Muscle of back (tissue), 3 donors: ENCODE measurements at regions not wholly inside any gene's neighbourhood (a gene's known extent, or its start where the extent isn't known, plus 50 kb on each side); places are given as distances from the start of the nearest gene placed in this dataset.

ENCODE experiments used
- DNase-seq, 3 donors: peaks; one replicate each; pipeline versions ENCODE4 v3.0.0 to v3.0.0-alpha.2; 2013

DNA sequence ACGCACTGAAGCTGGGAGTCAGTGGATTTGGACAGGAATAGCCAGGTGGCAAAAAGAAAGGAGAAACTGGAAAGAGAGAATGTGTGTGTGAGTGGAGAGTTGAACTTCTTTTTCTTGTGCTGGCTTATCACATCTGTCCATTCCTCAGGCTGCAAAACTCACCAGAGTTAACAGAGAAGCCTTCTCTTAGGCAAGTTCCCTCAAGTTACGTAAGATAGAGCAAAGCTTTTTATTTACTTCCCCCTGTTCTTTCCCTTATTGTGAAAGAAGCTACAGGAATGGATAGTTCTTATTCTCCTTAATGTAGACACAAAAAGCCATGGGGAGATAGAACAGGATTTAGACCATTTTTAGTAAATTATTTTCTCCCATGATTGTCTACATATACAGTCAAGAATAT is 188.6 kb downstream of the BMP2 start:
- DNase-seq, result no peak

DNA sequence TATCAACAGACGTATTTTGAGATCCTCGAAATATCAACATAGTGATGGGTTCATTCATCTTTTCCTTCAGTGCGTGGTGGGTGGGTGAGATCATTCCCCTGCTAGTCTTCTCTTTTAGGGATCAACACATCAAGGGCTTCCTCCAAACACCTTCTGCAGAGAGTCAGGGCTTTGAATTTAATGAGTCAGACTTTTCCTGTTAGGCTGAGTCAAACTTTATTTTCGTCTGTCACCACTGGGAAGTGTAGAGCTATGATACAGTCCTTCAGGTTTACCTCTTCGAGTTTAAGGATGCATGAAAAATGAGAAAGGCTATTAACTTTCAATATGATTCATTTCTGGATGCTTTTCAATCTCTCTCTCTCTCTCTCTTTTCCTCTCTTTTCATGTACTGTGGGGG is 189.1 kb downstream of the BMP2 start:
- DNase-seq, result no peak

DNA sequence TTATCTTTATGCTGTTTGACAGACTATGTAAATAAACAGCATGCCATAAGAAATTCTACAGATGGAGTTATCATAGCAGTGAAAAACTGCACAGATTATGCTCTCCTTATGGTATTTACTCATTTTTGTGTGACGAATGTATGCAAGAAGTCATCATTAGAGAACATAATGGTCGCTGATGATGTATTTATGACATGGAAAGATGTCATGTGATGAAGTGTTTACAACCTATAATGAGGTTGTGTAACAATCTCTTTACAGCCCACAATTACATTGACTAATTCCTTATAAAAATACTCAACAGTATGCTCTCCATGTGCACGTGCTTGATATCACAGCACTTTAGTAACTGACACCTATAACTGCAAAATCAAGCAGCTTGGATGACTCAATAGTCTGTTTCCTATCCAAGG is 192.4 kb downstream of the BMP2 start:
- DNase-seq, result no peak

DNA sequence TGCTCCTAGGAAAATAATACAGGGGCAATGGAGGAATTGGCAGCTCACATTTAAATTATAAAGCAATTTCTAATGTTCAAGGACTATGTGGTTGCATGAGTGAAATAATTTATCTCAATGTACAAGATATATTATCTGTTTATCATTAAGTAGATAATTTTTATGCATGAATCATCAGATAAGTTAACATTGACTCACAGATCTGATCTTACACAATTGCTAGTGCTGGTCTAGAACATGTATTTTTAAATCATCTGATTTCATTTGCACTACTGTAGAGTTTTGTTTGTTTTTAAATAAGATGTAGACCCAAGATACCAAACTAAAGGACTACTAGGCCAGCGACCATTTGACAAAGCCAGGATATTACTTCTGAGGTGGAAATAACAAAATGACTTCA is 199.2 kb downstream of the BMP2 start:
- no peak for DNase-seq

DNA sequence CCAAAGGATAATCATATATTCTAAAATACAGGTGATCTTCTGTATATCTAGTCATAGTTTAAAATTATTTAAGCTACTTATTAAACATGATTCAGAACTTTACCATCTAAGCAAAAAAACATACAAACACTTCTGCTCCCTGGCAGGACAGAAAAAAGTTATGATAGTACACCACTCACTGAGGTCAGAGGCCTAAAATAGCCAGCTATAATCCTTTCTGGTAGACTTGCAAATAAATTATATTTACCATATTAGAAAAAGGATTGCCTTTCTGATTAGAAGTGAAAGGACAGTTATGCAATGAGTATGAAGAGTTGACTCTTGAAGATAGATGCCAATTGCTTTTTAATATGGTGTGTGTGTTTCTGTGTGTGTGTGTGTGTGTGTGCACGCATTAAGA is 207.4 kb downstream of the BMP2 start:
- no peak for DNase-seq

DNA sequence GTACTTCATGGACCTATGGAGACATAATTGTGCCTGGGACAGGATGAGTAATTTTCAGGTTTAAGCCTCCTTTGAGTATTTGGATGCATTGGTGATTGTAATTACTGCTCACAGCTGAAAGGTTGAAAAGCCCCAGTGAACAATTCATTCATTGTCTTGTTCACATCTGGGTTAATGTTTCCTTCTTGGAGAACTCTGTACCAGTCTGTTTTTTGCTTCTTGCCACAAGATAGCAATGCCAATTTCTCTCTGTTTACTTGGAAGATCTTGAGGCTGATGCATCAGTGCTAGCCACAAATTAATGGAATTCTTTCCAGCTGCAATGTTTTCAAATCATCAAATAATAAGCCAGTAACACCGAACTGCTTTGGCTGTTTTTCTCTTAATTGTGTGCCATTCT is 207.8 kb downstream of the BMP2 start:
- DNase-seq, result no peak

DNA sequence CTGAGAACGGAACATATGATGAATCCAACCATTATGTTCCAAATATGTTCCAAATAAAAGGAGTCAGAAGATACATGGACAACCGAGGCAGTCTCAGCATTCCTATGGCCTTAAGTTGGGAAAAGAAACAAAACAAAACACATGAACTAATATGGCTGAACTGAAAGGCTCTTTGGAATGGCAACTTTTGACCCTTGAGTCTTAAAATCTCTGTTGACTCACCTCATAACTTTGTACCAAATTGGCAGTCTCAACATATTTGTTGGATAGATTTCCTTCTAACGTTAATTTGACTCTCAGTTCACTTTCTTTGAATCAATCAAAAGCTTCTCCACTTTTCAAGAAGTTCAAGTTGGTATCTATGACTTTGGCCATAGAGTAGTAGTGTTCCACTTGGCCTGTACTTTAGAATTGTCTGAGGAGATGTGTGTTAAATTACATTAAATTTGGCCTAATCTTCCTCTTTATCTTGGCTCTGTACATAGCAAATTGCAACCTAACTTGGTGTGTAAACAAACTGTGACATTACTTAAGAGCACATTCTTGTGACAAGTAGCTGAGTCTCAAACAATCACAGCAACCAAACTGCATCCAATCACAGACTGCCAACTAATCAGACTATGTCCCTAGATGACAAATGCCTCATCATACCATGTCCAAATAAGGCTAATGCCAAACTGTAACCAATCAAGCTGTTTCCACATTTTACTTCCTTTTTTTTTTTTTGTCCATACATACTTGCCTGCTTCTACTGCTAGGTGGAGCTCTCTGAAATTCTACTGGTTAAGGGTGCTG is 208.8 kb downstream of the BMP2 start:
- DNase-seq, result no peak

DNA sequence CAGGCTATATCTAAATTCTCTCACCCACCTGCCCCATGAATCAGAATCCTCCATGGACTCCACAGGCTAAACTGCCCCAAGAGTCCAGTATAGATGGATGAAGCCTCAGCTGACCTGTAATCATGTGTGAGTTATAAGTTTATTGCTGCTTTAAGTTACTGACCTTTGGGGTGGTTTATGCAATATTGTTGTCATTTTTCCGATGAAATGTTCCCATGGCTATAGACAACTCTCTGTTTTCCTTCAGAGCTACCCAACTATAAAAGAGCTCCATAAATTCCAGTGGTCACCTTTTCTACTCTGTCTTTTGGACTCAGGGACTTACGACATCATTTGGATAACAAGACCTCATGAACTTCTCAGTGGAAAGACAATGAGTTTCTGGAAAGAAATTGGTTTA is 212.1 kb downstream of the BMP2 start:
- no peak for DNase-seq

DNA sequence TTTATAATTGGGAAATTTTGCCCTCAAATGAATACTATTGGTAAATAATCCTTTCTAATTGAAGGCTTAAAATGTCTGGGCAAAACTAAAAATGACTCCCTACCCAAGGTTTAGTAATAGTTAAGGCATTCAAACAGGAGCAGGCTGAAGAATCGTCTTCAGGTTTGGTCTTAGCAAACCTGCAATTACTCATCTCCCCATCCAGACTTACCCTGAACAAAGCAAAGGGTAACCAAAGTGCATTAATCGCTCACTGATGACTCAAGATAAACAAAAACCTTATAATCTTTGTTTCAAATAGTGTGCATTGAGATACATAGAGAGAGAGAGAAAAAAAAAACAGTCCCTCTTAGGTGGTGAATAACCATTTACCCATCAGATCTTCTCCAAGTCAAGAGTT is 225.5 kb downstream of the BMP2 start:
- DNase-seq, result peak in 1 of 3 donors; percentile 0

DNA sequence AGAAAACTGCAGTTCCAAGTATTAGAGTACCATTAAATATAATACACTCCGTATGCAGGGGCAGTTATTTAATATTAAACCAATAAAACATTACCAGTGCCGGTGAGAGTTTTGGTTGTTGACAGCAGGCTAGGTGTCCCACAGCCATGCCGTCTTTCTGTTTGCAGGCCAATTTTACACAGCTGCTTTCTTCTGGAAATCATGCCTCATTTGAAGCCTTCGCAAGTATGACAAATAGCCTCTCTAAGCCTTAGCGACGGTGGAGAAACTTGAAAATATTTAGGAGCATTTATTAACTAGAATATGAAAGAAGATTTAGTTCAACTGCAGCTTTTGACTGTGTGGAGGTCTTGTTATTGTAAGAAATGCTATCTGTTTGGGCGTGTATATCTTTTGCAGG is 226.0 kb downstream of the BMP2 start:
- peak in 2 of 3 donors; percentile 6 to 15 for DNase-seq

DNA sequence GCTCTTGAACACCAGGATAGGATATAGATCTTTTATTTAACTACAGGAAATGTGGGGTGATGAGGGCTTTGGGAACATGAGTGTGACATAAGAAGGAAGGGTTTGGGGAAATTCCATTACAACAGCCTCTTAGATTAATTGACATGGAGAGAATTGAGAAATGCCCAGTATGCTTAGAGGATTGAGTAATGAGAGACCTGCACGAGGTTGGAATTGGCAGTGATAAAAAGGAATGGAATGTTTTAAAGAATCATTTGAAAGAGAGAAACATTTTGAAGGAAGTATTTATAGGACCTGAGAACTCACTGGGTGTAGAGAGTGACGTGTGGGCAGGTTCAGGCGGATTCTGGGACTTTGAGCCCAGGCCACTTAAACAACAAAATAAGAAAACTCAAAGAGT is 227.0 kb downstream of the BMP2 start:
- peak in 1 of 3 donors; percentile 9 for DNase-seq

DNA sequence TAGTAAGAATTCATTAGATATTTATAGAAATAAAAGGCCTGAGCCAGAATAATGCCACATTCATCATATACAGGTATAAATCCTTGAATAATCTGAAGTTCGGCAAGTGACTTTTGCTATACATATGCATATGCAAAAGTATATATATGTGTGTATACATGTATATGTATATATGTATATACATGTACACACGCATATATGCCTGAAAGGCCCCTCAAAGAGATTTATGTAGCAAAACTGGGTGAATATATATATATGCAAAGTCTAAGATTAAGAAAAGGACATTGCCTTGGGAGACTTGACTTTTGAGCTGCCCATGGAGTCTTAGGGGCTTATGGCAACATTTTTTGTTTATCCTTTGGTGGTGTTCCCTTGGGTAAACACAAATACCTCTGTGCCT is 231.4 kb downstream of the BMP2 start:
- no peak for DNase-seq

DNA sequence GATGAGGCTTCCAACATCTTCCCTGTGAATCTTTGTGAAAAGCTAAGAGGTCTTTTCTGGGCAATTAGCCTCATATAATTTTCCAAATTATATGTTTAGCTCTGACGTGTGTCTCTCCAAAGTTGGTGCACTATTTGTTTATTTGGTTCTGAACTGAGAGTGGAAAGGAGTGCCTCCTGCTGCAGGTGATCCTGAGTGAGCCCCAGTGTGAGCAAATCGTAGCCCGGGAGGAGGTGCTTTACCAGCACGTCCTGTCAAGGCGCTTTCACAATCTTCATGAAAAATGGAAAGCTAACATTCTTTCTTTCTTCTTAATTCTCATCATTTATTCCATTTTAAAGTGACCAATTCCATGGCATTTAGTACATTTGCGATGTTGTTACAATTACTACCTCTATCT is 231.9 kb downstream of the BMP2 start:
- no peak for DNase-seq

DNA sequence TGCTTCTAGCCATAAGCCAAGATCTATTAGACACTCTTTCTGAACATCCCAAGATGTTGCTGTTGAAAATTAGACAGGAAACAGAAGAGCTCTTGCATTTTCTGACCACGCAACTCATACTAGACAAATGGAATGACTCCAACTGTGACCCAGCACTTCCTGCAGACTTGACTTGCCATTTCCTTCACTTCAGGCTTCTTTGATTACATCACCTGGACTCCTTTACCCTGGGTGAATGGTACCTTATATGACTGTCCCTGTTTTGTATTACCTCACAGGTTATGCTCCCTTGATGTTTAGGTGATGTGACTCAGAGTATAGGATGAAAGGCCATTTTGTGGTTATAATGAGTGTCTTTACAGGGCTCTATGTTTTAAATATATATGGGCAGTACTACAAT is 236.1 kb downstream of the BMP2 start:
- no peak for DNase-seq

DNA sequence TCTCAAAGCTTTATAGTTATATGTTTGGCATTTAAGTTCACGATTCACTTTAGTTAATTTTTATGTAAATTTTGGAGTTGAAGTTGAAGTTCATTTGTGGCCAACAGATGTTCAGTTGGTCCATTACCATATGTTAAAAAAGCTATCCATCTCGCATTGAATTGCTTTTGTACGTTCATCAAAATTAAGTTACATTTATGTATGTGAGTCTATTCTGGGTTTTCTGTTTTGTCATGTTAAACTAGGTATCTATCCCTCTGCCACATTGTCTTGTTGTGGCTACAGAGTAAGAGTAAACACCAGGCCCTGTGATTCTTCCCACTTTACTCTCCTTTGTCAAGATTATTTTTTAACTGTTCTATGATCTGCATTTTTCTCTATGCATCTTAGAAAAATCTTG is 237.3 kb downstream of the BMP2 start:
- no peak for DNase-seq

DNA sequence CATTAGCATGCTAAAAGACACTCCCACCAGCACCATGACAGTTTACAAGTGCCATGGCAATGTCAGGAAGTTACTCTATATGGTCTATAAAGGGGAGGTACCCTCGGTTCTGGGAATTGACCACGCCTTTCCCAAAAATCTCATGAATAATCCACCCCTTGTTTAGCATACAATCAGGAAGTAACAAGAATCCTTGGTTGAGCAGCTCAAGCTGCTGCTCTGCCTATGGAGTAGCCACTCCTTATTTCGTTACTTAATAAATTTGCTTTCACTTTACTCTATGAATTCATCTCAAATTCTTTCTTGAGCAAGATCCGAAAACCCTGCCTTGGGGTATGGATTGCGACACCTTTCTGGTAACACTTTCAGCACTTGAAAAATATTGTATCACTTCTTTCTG is 243.0 kb downstream of the BMP2 start:
- no peak for DNase-seq

DNA sequence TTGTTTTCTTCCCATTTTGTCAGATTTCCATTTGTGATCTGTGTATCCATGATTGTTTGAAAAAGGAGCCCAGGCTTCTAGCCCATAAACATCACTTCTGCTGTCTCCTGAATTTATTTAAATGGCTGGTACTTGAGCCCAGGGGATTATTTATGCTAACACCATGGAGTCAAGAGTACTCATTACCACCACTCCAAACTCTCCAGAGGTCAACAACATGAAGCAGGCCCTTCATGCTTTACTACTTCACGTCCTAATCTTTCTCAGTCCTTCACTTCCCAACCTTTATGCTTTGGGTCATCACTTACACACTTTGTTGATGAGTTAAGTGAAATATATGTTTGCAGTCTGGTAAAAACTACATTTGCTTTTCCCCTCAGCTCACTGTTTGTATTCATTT is 247.8 kb downstream of the BMP2 start:
- no peak for DNase-seq

DNA sequence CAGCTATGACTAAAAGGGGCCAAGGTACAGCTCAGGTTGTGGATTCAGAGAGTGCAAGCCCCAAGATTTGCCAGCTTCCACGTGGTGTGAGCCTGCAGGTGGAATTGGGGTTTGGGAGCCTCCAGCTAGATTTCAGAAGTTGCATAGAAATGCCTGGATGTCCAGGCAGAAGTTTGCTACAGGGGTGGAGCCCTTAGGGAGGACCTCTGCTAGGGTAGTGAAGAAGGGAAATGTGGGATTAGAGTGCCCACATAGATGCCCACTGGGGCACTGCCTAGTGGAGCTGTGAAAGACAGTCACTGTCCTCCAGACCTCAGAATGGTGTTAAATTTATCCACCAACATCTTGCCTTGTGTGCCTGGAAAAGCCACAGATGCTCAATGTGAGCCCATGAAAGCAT is 255.1 kb downstream of the BMP2 start:
- DNase-seq, result no peak

DNA sequence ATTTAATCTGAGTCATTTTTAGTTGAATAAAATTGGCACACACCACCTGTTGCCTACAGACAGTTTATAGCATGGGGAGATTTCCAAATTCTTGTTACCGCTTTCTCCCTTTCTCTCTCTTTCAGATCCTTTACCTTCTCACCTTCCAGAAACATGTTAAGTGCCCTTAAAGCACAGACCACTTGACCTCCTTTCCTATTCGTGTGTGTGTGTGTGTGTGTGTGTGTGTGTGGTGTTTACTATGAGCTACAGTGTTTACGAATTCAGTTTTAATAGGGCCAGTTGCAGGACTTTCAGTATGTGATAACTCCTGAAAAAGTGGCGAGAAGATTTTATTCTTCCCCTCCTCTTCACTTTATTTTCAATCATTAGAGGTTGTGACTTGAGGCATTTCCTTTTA is 258.1 kb downstream of the BMP2 start:
- DNase-seq, result no peak

DNA sequence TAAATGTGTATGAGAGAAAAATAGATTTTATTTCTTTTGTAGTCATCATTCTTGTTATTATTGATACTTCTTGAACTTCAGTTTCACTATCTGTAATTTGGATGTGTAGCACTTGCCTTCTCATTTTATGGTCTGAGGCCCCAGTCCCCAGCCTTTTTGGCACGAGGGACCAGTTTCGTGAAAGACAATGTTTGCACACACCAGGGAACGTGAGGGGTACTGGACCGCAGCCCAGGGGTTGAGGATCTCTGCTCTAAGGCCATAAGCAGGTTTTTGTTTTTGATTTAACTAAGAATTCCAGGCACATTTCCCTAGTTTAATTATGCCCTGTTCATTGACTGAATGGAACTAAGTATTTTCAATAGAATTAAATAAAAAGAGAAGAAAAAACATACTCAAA is 261.5 kb downstream of the BMP2 start:
- DNase-seq, result no peak

DNA sequence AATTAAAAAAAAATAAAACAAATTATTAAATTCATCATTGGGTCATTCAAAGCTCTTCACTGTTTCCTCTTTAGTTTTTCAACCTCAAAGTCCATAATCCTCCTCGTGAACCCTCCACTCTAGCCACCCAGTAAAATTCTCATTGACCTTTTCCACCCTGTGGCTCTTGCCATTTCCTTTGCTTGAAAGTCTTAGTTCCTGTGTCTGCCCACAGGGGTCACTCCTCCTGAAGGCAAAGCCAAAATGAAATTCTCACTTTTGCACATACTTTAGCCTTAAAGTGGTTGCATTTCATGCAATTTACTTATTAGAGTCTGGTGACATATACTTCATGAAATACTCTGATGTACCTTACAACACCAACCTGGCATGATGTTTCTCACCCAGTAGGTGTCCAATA is 263.7 kb downstream of the BMP2 start:
- DNase-seq, result no peak

DNA sequence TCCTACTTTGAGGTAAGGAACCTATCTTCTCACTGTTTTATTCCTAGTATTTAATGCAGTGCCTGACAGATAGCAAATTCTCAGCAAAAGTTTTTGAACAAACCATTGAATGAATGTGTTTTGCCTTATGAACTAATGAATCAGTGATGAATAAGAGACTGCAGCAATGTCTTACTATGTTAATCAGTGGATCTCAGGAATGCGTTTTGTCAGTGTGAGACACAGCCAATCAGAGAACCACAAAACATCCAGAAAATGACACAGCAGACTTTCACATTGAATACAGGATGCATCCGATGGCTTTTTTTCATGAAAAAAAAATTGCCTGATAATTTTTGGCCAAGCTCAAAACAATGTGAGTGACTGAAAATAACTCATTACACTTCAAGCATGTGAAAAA is 270.5 kb downstream of the BMP2 start:
- peak in 1 of 3 donors; percentile 10 for DNase-seq

DNA sequence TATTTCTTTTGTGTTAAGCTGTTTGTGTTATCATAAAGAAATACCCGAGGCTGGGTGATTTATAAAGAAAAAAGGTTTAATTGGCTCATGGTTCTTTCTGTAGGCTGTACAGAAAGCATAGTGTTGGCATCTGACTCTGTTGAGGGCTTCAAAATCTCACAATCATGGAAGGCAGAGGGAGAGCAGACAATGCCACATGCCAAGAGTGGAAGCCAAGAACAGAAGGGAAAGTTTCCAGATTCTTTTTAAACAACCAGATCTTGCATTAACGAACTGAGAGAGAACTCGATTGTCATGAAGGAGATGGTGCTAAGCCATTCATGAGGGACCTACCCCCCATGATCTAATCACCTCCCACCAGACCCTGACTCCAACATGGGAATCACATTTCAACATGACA is 290.1 kb downstream of the BMP2 start:
- DNase-seq, result no peak

DNA sequence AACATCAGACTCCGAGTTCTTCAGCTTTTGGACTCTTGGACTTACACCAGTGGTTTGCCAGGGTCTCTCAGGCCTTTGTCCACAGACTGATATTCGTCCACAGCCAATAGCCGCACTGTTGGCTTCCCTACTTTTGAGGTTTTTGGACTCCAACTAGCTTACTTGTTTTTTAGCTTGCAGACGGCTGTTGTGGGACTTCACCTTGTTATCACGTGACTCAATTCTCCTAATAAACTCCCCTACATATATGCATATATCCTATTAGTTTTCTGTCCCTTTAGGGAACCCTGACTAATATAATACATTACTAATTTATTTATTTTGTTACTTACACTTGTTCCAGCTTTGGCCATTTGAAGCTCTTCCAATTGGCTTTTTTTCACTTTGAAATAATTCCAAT is 311.3 kb downstream of the BMP2 start:
- no peak for DNase-seq

DNA sequence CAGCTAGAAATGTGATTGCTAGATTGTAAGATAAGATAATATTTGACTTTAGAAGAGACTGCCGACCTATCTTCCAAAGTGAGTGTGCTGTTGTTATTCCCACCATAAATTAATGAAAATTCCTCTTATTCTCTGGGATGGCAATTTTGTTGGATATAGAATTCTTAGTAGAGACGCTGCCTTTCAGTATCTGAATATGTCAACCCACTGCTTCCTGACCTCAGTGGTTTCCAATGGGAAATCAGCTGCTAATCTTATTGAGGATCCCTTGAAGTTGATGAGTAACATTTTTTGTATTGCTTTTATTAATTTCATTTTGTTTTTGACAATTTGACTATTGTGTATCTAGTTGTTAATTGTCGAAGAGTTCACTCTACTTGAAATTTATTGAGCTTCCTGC is 313.0 kb downstream of the BMP2 start:
- no peak for DNase-seq
